Pons (tissue), 1 donor: ENCODE measurements at regions not wholly inside any gene's neighbourhood (a gene's known extent, or its start where the extent isn't known, plus 50 kb on each side); places are given as distances from the start of the nearest gene placed in this dataset.

Experiments used
- DNase-seq: peaks from one replicate; pipeline ENCODE4 v3.0.0-alpha.2; 2016; ENCODE audit warnings: low spot score

DNA sequence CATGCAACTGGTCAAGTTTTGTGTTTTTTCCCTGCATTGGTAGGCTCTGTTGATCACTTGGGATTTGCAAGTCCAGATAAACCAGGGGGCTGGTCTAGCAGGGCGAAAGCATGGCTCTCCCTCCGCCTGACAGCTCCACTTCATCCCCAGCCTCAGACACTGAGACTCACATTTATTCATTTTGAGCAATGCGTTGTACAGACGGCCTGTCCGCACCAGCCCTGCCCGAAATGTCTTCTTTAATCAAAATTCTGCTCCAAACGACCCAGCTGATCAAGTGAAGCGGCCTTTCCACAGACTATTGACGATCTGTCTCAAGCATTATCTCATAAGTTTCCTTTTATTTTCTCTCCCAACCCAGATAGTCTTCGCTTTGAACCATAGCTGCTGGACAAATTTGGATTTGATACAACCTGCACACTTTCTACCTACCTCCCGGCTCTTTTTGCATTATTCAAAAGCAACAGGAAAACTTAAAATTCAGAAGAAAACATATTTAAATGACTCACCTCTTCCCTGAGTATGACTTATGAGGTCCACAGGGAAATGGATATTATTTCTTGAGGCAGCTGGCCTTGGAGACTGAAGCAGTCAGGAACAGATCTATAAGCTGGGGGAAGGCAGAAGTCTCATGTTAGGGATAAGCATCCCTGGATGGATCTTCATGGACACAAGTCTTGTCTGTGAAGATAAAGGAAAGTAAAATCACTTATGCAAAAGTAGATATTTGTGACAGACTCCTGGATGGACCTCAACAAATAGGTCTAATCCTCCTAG is 498.9 kb upstream of the MGMT start:
- no peak for DNase-seq

DNA sequence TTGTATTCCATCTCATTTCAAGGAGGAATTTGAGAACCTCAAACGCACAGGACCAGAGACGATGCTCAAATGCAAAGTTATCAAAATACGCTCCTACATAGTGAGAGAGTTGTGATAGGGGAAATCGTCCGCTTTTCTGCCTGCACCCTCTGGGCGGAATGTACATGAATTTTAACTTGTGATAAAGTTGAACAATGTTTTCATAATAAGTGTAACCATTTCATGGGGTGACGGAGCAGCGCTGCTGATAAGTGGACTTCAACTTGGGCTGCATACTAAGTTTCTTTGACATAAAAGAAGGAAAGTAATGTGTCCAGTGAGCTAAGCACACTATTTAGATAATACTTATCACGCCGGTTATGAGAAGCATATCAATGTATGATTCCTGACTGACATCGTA is 497.5 kb upstream of the MGMT start:
- DNase-seq, result no peak

DNA sequence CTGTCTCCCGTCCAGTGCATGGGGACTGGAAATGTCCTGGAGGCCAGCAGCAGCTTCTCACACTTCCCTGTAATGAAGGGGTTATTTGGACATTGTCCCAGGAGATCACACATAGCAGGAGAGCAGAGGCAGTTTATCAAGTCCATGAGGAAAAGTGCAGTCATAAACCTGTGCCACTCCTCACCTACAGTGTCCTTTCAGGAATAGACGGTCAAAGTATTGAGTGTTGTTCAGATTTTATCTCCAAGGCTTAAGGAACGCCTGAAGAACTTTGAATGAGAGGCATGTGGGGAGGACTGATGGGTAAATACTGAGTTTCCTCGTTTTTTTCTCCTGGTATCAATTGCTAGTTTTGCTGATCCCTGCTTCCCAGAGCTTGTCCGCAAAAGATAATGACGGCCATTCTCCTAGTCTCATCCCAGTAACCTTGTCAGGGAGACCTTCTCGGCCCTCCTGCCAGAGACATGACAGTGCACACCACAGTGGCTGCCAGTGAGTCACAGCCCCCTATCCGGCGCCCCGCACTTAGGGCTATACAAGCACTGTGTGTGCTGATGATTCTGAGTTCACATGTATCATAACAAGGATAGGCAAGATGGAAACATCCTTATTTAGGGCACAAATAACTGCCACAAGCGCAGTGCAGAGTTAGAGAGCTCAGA is 495.5 kb upstream of the MGMT start:
- DNase-seq, result no peak

DNA sequence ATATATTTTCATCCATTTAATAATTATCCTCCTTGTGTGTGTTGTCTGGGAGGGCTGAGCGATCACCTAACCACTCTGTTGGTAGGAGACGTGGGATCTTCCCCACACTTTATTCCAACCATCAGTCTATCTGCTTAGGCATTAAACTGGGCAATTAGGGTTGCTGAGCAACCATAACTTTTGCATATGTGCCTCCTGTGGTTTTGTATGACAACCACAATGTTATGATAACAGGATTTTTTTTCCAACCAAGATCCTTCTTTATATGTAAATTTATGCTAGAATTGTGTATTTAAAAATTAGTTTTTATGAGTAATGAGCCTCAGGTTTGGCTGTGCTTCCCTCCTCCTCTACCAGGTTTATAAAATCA is 495.0 kb upstream of the MGMT start:
- no peak for DNase-seq

DNA sequence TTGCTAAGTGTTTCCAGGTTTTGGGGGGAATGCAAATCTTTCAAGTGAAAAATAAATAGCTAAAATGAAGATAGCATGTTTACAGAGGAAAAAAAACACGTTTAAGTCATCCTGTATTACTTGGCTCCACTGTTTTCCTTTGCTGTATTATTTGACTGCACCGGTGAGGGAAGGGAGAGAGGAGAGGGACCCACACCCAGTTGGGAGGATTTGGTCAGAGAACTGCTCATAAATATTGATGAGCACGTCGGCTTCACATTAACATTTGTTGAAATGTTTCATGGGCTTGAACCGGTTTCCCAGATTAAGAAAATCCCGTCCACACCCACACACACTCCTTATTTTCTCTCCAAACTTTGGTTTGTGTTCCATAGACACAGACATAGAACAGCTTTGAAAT is 493.8 kb upstream of the MGMT start:
- DNase-seq, result no peak

DNA sequence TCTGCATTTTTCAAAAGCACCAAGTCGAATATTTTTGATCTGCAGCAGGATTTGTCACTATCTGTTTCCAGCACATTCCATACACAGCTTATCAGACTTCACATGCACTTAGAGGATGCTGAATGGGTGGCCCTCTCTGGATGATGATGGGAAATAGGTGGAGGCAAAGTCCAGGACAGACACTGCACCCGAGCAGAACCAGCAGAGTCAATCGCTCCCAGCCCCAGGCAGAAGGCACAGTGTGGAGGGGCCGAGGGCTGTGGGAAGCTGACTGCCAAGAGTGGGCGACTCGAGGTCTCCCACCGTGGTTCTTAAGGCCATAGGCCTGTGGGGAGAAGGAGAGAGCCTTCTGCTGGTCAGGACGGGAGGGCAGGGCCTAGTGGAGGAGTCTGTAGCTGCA is 490.2 kb upstream of the MGMT start:
- no peak for DNase-seq

DNA sequence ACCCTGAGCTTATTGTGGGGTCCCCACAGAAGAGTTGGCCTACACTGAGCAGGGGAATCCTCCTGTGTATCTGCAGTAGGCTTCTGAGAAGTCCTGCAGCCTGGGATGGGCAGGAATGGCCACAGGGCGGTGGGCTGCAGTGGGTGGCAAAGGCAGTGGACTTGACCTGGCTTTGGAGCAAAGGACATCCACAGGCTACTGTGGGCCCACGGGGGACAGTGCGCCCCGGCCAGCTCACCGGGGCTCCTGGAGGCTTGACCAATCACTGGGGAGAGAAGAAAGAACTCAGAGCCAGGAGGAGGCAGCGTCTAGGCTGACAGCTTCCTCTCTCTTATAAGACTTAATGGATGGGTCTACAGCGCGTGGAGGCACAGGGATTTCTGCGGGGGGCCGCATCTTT is 488.8 kb upstream of the MGMT start:
- no peak for DNase-seq

DNA sequence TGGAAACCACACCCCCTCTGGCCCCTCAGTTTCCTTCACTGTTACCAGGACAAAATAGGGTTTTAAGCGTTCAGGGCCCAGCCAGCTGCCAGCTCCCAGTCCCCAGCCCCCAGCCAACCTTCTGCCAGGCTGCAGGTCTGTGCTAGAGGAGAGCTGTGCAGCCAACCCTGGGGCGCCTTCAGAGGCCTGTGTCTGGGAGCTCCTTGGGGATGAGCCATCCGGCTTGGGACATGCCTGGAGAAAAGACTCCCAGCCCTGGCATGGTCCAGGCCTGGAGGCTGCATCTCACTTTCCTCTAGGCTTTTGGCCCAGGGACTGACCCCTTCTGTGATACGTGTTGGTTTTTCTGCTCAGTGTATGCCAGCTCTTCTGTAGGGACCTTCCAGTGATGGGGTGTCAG is 487.6 kb upstream of the MGMT start:
- DNase-seq, result no peak

DNA sequence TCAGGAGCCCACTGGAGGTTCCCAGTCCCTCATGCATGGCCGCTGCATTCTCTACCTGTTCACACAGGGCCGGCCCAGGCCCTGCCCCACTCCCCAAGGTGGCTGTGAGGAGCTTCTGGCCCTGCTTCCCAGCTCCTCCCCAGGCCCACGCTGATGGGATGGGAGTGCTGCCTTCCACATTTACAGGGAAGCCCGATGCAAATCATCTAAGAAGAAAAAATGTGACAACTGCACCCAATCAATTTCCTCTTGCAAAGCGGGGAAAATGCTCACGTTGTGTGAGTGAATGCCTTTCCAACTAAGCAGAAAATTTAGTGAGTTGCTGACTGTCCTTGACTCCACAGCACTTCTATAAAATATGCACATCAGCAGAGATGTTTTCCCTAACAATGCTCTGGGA is 485.8 kb upstream of the MGMT start:
- no peak for DNase-seq

DNA sequence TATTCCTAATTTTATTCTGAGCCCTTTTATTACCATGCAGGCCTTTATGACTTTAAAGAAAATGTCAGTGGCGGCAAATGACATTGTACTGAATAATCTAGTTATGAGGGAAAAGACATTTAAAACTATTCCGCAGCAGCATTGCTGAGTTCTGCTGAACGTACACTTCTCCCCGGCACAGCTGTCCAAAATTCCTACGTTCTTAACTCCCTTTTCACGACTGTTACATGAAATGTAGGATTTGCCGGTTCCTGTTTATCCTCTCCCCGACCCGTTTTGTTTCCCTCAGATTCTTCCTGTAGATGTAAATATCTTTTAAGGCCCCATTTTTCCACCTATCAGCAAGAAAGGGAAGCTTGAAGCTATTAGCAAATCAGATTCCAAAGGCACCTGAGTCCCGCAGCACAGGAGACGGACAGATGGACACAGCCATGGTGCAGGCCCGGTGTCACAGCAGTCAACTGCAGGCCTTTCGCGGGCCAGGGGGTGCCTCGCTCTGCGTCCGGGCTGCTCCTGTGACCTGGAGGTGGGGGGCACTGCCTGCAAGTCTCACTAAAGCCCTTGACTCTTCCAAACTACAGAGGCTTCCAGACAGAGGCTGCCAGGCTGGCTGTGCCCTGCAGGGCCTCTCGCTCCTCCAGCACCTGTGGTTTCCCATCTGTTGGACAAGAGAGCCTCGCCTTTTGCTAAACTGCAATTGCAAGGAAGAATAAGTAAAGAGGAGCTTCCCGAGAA is 485.0 kb upstream of the MGMT start:
- no peak for DNase-seq

DNA sequence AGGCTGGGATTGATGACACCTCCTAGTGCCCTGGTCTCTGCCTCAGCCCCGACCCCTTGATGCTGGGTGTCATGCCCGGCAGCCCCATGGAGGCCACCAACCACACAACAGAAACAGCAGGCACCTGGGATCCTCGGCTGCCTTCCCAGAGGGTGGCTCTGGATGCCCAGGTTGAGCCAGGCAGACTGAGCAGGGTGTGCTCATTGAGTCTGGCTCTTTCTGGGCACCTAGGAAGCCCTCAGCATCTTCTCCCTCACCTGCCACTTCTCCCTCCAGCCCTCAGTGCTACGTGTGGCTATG is 484.5 kb upstream of the MGMT start:
- DNase-seq, result no peak

DNA sequence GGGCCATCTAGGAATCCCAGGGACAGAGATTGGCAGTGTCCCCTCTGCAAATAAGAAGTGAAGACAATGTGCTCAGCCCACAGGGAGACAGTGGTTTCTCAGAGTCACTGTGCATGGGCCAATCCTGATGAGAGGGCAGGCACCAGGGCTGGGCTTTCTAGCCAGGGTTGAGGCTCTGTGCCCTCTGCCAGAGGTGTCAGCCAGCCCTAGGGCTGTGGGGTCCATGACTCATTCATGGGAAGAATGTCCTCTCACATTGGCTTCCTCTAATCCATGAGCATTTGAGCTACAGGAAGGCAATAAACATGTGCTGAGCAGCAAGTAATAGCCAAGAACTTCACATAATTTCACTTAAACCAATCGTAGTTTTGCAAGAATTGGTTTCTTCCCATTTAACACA is 482.0 kb upstream of the MGMT start:
- DNase-seq, result no peak

DNA sequence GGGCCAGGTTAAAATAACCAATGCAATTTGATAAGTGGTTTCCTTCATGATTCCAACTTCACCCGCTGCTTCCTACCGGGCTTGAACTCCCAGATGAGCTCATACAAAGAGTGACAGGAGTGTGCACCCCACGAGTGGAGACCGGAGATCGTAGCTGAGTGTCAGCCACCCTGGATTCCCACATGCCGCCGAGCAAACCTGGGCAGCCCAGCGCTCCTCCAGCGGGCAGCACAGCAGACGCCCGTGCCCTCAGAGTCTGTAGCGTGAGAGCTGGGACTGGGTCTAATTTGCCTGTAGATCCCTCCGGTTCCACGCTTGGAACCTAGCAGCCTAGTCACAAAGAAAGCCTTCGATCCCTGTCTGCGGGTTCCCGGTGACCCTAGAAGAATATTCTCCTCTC is 476.1 kb upstream of the MGMT start:
- DNase-seq, result no peak

DNA sequence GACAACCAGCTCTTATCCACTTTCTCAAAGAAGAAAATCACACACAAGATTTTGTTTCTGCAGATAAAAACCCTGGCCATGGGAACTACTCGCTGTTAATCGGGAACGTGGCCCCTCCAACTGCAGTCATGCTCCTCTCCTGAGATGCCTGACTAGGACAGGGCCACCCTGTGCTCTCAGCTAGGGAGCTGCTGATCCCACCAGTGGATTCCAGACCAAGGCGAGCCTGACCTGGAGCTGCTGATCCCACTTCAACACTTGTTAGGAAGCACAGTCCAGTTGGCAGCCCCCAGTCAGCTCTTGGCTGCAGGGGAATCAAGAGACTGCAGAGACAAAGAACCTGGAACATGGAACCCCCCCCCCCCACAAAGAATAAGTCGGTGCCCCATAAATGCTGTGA is 474.3 kb upstream of the MGMT start:
- DNase-seq, result no peak

DNA sequence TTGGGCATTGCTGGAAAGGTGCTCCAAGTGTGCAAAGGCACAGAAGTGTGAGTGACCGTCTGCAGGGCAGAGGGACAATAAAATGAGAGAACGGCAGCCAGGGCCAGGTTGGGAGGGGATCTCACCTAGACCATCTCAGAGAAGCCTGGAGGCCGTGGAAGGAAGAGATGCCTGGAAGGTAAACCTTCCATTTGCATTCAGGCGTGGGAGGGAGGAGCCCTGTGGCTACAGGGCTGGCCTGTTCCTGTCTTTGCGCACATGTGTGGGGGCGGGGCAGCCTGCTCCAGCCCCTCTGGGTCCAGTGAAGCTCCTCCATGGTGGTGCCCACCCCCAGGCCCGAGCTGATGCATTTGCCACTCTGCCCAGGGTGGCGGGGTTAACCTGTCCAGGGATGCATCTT is 473.6 kb upstream of the MGMT start:
- DNase-seq, result no peak

DNA sequence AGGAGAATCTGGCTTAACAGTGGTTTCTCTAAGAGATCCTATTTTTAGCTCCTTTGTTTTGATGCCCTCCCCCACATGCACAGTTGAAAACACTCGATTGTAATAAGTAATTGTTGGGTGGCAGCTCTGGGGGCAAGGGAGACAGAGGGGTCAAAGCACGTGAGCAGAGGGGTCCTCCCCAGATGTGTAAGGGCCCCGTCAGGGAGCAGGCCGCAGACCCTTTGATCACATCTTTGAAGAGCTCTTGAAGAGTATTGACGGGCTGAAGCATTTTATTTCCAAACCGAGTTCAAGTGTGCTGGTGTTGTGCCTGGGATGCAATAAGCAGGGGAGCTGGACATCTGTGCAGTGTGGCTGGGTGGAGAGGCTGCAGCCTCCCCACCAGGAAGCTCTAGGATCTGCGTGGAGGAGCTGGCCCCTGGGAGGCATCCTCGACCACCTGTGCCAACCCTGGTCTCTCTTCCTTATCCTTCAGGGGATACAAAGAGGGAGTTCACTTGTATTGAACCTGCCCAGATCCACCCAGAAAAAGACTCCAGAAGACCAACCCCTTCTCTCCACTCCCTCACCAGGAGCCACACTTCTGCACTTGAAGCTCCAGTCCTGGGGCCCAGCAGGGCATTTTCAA is 473.0 kb upstream of the MGMT start:
- no peak for DNase-seq

DNA sequence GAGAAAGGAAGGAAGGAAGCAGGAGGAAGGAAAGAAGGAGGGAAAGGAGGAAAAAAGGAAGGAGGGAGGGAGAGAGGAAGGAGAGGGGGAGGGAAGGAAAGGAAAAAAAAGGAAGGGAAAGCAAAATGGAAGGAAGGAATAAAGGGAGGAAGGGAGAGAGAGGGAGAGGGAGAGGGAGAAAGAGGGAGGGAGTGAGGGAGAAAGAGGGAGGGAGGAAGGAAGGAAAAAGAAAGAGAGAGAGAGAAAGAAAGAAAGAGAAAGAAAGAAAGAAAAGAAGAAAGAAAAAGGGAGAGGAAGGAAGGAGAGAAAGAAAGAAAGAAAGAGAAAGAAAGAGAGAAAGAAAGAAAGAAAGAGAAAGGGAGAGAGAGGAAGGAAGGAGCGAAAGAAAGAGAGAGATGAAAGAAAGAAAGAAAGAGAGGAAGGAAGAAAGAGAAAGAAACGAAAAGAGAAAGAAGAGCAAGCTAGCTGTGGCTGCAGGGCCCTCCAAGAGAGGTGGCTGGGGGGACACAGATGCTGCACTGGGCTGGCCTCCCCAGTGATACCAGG is 472.4 kb upstream of the MGMT start:
- DNase-seq, result no peak

DNA sequence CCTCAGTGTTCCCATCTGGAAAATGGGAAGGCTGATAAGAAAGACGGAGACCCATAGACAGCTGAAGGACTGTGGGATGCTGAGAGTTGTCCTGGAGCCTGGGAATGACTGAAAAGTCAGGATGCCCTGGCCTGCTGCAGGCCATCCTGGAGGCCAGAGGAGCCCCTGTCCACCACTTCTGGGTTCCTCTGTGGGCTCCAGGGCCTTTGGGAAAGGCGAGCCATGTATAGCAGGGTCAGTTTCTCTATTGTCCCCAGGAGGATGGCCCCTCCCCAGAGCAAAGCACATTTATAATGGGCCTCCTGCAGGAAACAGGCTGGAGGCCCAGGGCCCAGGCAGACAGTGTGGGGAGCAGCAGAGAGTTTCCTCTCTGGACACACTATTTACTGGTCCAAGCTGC is 471.4 kb upstream of the MGMT start:
- DNase-seq, result no peak

DNA sequence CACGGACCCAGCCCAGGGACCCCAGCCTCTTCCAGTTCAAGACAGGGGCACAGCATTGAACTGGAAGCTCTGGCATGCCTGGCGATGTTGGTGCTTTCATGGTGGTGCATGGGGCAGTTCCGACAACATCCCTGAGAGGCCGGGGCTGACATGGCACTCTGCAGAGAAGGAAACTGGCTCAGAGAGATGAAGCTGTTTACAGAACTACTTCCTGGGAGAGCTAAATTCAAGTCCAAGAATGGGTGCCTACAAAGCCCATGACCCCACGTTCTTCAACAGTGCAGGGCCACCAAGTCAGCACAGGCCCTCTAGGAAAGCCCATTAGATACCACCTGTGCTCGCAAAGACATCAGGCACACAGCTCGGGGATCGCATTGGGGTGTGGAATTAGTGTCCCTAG is 470.9 kb upstream of the MGMT start:
- DNase-seq, result no peak

DNA sequence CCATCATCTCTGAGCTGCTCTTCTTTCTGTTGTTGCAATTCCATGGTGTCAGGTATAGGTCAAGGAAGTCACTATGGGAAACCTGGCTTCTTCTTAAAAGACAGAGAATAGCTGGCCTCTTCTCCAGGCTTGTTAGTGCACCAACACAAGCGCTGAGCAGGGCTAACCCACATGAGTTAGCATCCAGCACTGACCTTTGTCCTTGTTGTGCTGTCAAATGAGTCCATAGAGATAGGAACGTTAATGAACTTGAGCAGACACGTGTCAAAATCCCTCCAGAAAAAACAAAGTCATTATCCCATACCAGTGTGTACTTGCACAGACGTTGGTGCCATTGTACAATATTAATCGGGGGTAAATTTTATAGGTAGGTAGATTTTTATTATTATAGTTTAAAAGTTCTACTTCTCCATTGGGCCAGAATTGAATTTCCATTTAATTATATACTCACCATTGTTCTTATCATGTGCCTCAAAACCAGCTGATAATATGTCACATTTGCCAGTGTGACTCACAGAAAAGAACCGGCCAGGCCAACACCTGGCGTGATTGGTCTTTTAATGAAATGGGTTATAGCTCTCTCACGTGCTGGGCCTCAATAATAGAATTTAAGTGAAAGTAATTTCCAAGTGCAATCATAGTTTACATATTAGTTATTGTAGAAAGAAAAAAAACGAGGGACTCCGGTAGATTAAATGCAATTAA is 468.8 kb upstream of the MGMT start:
- no peak for DNase-seq

DNA sequence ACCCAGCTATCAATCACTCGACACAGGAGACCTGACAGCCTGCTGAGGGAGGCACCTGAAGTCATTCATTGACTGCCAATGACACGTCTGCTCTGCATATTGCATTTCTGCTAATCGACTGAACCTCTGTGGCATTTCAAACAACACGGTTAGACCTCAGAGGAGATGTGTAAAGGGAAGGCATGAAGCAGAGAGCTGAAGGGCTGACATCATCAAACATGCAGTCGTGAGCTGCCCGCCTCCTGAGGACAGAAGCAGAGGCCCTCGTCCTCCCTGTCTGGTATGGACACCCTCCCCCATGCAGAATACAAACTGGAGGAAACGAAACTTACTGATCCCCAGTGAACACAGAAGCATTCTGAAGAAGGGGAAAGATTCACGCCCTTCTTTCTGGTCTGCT is 462.6 kb upstream of the MGMT start:
- no peak for DNase-seq

DNA sequence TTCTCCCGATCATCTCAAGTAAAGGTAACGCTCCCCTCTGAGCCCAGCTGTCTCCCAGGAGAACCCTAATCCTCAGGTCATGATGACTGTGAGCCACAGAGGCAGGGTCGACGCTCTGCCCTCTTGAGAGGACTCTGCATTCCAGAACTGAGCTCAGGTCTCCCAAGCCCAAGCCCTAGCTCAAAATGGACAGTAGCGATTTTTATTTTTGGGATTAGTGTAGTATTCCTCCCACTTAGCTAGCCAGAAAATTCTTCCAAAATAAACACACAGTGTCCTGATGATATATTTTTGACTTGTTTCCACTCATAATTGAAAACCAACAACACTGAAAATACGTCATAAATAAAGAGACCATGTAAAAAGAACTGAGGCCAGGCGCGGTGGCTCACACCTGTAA is 462.0 kb upstream of the MGMT start:
- DNase-seq, result no peak
